ENCODE measurements at regions not wholly inside any gene's neighbourhood (a gene's known extent, or its start where the extent isn't known, plus 50 kb on each side); places are given as distances from the start of the nearest gene placed in this dataset.

- H2BK12ac ChIP-seq (ENCODE audit: low read depth, low read length) = no peak overlapping the region
- no peaks in the 10 kb centered on the region for H3K4me1 ChIP-seq (replicated peaks in 1 of 4; ENCODE audit: control insufficient read depth in 3 of 4, insufficient read depth in 4 of 4, low read length in 3 of 4)
- no peak overlapping the region for H2AFZ ChIP-seq (ENCODE audit: low read length)
- no peaks in the 10 kb centered on the region for H3K79me1 ChIP-seq (ENCODE audit: low read depth, low read length)
- ChIA-PET POLR2A (ENCODE audit: partially characterized antibody) (no interaction called here), CTCF (ENCODE audit: partially characterized antibody) (no interaction called here)
- H3K27ac ChIP-seq (ENCODE audit: low read depth, low read length) = no peak overlapping the region
- H3K36me3 ChIP-seq (ENCODE audit: control insufficient read depth in 2 of 4, insufficient read depth in 4 of 4, low read length in 3 of 4) = no peaks in the 10 kb centered on the region
- H3K27me3 ChIP-seq (replicated peaks in 1 of 4; ENCODE audit: control insufficient read depth in 3 of 4, extremely low read depth in 1 of 4, insufficient read depth in 3 of 4, low read length in 3 of 4) = no peaks in the 10 kb centered on the region; a peak in 1 of 7 replicates
- peak overlapping the region; percentile 51; the same call in 1 of the 2 replicates for H4K8ac ChIP-seq (ENCODE audit: extremely low read depth, insufficient read depth, low read length)
- H4K5ac ChIP-seq (ENCODE audit: insufficient read length, low read depth, low read length) = no peak overlapping the region
- no peak overlapping the region for H4K91ac ChIP-seq (replicated peaks; ENCODE audit: insufficient read length, low read length)
- 81% methylated on average over 19 of the region's 19 CpGs; no CpG with 5 or more reads in 1 of the 2 experiments for WGBS, 2 experiments (ENCODE audit: extremely low coverage in 1 of 2, insufficient coverage in 1 of 2, insufficient read length in 1 of 2, insufficient replicate concordance in 2 of 2, low coverage in 1 of 2, low lambda C conversion rate in 2 of 2, missing lambda C conversion rate in 1 of 2)
- FAIRE-seq (no peak), DNase-seq (ENCODE audit: low read depth in 1 of 2, low spot score in 2 of 2) (no peak)
- no peak overlapping the region for H3K4me3 ChIP-seq (ENCODE audit: extremely low read depth in 1 of 4, insufficient read depth in 2 of 4, low read depth in 3 of 4, low read length in 4 of 4)
- H4K20me1 ChIP-seq (replicated peaks in 1 of 2; ENCODE audit: control insufficient read depth in 1 of 2, insufficient read depth in 2 of 2, low read length in 2 of 2) = peaks cover 0 to 2% of the 10 kb centered on the region in 2 experiments
- H3K23me2 ChIP-seq (ENCODE audit: low read depth, low read length) = no peaks in the 10 kb centered on the region
- no peak overlapping the region for H2BK120ac ChIP-seq (replicated peaks; ENCODE audit: low read depth, low read length)
- H3K23ac ChIP-seq (ENCODE audit: insufficient read length) = no peak overlapping the region
- peaks cover 4 to 13% of the 10 kb centered on the region in 2 experiments; a peak in 2 of 4 replicates for H3K9me3 ChIP-seq (ENCODE audit: insufficient read depth in 2 of 2, low read depth in 1 of 2, low read length in 1 of 2)
- H2BK15ac ChIP-seq (ENCODE audit: low read length) = no peak overlapping the region
- H3K18ac ChIP-seq (ENCODE audit: extremely low read depth, low read length) = no peak overlapping the region
- H3K79me2 ChIP-seq (ENCODE audit: control insufficient read depth in 1 of 2, insufficient read depth in 2 of 2, low read length in 2 of 2) = no peaks in the 10 kb centered on the region
- no peak overlapping the region for H3K56ac ChIP-seq (replicated peaks; ENCODE audit: insufficient read length, low read depth, low read length)
- no peak overlapping the region for H3K4me2 ChIP-seq (ENCODE audit: insufficient read depth in 1 of 2, low read depth in 2 of 2, low read length in 2 of 2)
- H2BK20ac ChIP-seq (ENCODE audit: low read length) = no peak overlapping the region
- H2BK5ac ChIP-seq (ENCODE audit: low read depth, low read length) = no peak overlapping the region
- TF ChIP-seq KDM4A (IDR thresholded peaks at IDR 0.05; ENCODE audit: low read depth, low read length, severe bottlenecking) (no peak), RXRA (IDR thresholded peaks at IDR 0.05; ENCODE audit: insufficient read depth, low read depth, low read length) (no peak)
- no peak overlapping the region for H3K14ac ChIP-seq (ENCODE audit: insufficient read length)
- no peak overlapping the region for H3K4ac ChIP-seq (replicated peaks; ENCODE audit: insufficient read length, low read depth, low read length)
- no peak overlapping the region for H2AK5ac ChIP-seq (ENCODE audit: low read depth, low read length)
- H3K9ac ChIP-seq (replicated peaks in 1 of 4; ENCODE audit: extremely low read depth in 1 of 4, low read depth in 3 of 4, low read length in 3 of 4) = no peak overlapping the region
Measured at GRCh38 chr6:170167657-170168159, 123.2 kb downstream of the DLL1 start.

Measured in H1 (cell line).